RWPE2 (cell line): ENCODE measurements at regions not wholly inside any gene's neighbourhood (a gene's known extent, or its start where the extent isn't known, plus 50 kb on each side); places are given as distances from the start of the nearest gene placed in this dataset.
A peak's percentile ranks its signal among the peaks of the same experiment; 100 is the strongest.

Experiments used
- ATAC-seq: fragments of 200-7000 bp; cut with Tn5 transposase; 3 replicates; pipeline ENCODE4 v1.9.1; 2021; ENCODE audit warnings: low read depth
- DNase-seq: peaks from one replicate; pipeline ENCODE4 v3.0.0-alpha.2; 2020; ENCODE audit warnings: low spot score
- H3K27ac ChIP-seq: fragments of 450-650 bp; 2 replicates; pipeline ENCODE4 v1.5.1; 2017; ENCODE audit warnings: mild to moderate bottlenecking; ENCODE audit not compliant: poor library complexity, severe bottlenecking
- H3K27me3 ChIP-seq: fragments of 250-450 bp; sonication (Bioruptor Pico); 2 replicates; pipeline ENCODE4 v1.5.1; 2021; ENCODE audit warnings: mild to moderate bottlenecking, moderate library complexity; ENCODE audit not compliant: insufficient read depth, poor library complexity, severe bottlenecking
- H3K36me3 ChIP-seq: fragments of 250-450 bp; sonication (Bioruptor Pico); 2 replicates; pipeline ENCODE4 v1.5.1; 2020; ENCODE audit warnings: low read depth, mild to moderate bottlenecking, moderate library complexity
- H3K4me1 ChIP-seq: fragments of 250-450 bp; sonication (Bioruptor Pico); 2 replicates; pipeline ENCODE4 v1.5.1; 2021; ENCODE audit warnings: mild to moderate bottlenecking, moderate library complexity; ENCODE audit not compliant: insufficient read depth, poor library complexity, severe bottlenecking
- H3K4me3 ChIP-seq: fragments of 250-450 bp; sonication (Bioruptor Pico); 2 replicates; pipeline ENCODE4 v1.5.1; 2021; ENCODE audit warnings: mild to moderate bottlenecking, moderate library complexity; ENCODE audit not compliant: severe bottlenecking
- H3K9me3 ChIP-seq: fragments of 250-450 bp; sonication (Bioruptor Pico); 2 replicates; pipeline ENCODE4 v1.5.1; 2021; ENCODE audit warnings: mild to moderate bottlenecking, moderate library complexity; ENCODE audit not compliant: severe bottlenecking
- TF ChIP-seq, protein P1 (sequence below): fragments of 450-650 bp; IDR thresholded peaks from one replicate; pipeline ENCODE4 v1.5.1; 2017; ENCODE audit warnings: mild to moderate bottlenecking, moderate library complexity; ENCODE audit not compliant: poor library complexity, severe bottlenecking

- H3K27me3 ChIP-seq: no peaks in the 10 kb centered on the region
- no peak overlapping the region for H3K27ac ChIP-seq
- TF ChIP-seq, protein P1, sequence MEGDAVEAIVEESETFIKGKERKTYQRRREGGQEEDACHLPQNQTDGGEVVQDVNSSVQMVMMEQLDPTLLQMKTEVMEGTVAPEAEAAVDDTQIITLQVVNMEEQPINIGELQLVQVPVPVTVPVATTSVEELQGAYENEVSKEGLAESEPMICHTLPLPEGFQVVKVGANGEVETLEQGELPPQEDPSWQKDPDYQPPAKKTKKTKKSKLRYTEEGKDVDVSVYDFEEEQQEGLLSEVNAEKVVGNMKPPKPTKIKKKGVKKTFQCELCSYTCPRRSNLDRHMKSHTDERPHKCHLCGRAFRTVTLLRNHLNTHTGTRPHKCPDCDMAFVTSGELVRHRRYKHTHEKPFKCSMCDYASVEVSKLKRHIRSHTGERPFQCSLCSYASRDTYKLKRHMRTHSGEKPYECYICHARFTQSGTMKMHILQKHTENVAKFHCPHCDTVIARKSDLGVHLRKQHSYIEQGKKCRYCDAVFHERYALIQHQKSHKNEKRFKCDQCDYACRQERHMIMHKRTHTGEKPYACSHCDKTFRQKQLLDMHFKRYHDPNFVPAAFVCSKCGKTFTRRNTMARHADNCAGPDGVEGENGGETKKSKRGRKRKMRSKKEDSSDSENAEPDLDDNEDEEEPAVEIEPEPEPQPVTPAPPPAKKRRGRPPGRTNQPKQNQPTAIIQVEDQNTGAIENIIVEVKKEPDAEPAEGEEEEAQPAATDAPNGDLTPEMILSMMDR: no peak
- no peaks in the 10 kb centered on the region for H3K4me1 ChIP-seq
- H3K36me3 ChIP-seq: no peaks in the 10 kb centered on the region
- ATAC-seq: no peak
- no peak overlapping the region for H3K4me3 ChIP-seq
- no peaks in the 10 kb centered on the region for H3K9me3 ChIP-seq
- DNase-seq: no peak
These were observed 188.3 kb upstream of the ARHGAP42 start for GRCh38 chr11:100498780-100499179.

DNA sequence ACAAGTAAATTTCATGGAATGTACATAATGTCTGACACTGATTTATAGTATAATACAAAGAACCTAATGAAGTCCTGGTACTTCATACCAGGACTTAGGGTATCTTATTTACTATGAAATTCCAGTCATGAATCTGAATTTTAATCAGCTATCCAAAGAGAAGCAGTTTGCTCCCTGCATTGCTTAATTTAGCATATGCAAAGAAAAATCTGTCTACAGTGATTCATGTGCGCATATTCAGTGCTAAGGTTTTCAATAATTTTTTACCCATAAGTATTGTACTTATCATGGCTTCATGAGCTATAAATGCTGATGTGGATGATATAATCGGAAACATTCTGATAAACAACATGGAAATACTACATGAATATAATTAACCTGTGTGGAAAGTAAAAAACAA is 185.6 kb upstream of the ARHGAP42 start:
- H3K36me3 ChIP-seq: no peaks in the 10 kb centered on the region
- H3K4me3 ChIP-seq: no peak overlapping the region
- no peak overlapping the region for H3K27ac ChIP-seq
- TF ChIP-seq, protein P1: no peak
- no peaks in the 10 kb centered on the region for H3K4me1 ChIP-seq
- ATAC-seq: no peak
- no peak for DNase-seq
- H3K27me3 ChIP-seq: no peaks in the 10 kb centered on the region
- no peaks in the 10 kb centered on the region for H3K9me3 ChIP-seq

GRCh38 chr11:100512475-100512874 is 174.6 kb upstream of the ARHGAP42 start:
- TF ChIP-seq, protein P1: no peak
- H3K4me3 ChIP-seq: no peak overlapping the region
- ATAC-seq (peak; percentile 80), DNase-seq (no peak)
- H3K9me3 ChIP-seq: no peaks in the 10 kb centered on the region
- peak overlapping the region; percentile 8 for H3K27ac ChIP-seq
- no peaks in the 10 kb centered on the region for H3K27me3 ChIP-seq
- peaks cover 19% of the 10 kb centered on the region for H3K4me1 ChIP-seq
- H3K36me3 ChIP-seq: no peaks in the 10 kb centered on the region

- no peak for DNase-seq
- Histone ChIP-seq H3K27me3 (no peaks in the 10 kb centered on the region), H3K36me3 (no peaks in the 10 kb centered on the region), H3K4me3 (no peak overlapping the region), H3K27ac (peak overlapping the region; percentile 7), H3K4me1 (peaks cover 19% of the 10 kb centered on the region), H3K9me3 (no peaks in the 10 kb centered on the region)
- peak; percentile 73 for ATAC-seq
- TF ChIP-seq, protein P1: no peak
These were observed 172.0 kb upstream of the ARHGAP42 start for GRCh38 chr11:100515087-100515486.

GRCh38 chr11:100525197-100525596 is 161.9 kb upstream of the ARHGAP42 start:
- H3K4me1 ChIP-seq: no peaks in the 10 kb centered on the region
- TF ChIP-seq, protein P1: no peak
- H3K27me3 ChIP-seq: no peaks in the 10 kb centered on the region
- no peaks in the 10 kb centered on the region for H3K9me3 ChIP-seq
- no peak overlapping the region for H3K4me3 ChIP-seq
- ATAC-seq: no peak
- no peak overlapping the region for H3K27ac ChIP-seq
- no peak for DNase-seq
- no peaks in the 10 kb centered on the region for H3K36me3 ChIP-seq
